ENCODE measurements at regions not wholly inside any gene's neighbourhood (a gene's known extent, or its start where the extent isn't known, plus 50 kb on each side); places are given as distances from the start of the nearest gene placed in this dataset.

GRCh38 chr7:52639126-52639525 is 396.3 kb upstream of the POM121L12 start:
- Histone ChIP-seq H3K9me3 (no peaks in the 10 kb centered on the region), H3K27me3 (no peaks in the 10 kb centered on the region), H3K4me3 (no peak overlapping the region), H3K4me1 (no peaks in the 10 kb centered on the region), H3K36me3 (no peaks in the 10 kb centered on the region), H3K27ac (no peak overlapping the region)
- ATAC-seq, result no peak
- intact Hi-C loops (cut with DNase I), result no loop called here
- no peak for TF ChIP-seq CTCF (IDR thresholded peaks at IDR 0.05)
- DNase-seq, result no peak

- Histone ChIP-seq H3K27ac (no peak overlapping the region), H3K9me3 (no peaks in the 10 kb centered on the region), H3K36me3 (no peaks in the 10 kb centered on the region), H3K27me3 (no peaks in the 10 kb centered on the region), H3K4me3 (no peak overlapping the region), H3K4me1 (no peaks in the 10 kb centered on the region)
- intact Hi-C loops (cut with DNase I), result no loop called here
- DNase-seq (no peak), ATAC-seq (no peak)
- TF ChIP-seq CTCF (IDR thresholded peaks at IDR 0.05), result no peak
These were observed 400.4 kb upstream of the POM121L12 start for GRCh38 chr7:52635021-52635420.

GRCh38 chr7:52620849-52621248 is 414.6 kb upstream of the POM121L12 start:
- no peaks in the 10 kb centered on the region for H3K4me1 ChIP-seq
- ATAC-seq (no peak), DNase-seq (no peak)
- H3K27me3 ChIP-seq, result no peaks in the 10 kb centered on the region
- no peaks in the 10 kb centered on the region for H3K36me3 ChIP-seq
- H3K4me3 ChIP-seq, result no peak overlapping the region
- no peak overlapping the region for H3K27ac ChIP-seq
- H3K9me3 ChIP-seq, result peaks cover 5% of the 10 kb centered on the region
- intact Hi-C loops (cut with DNase I), result no loop called here
- no peak for TF ChIP-seq CTCF (IDR thresholded peaks at IDR 0.05)

GRCh38 chr7:52616552-52616951 is 418.9 kb upstream of the POM121L12 start:
- no peak overlapping the region for H3K27ac ChIP-seq
- no peak overlapping the region for H3K4me3 ChIP-seq
- ATAC-seq (no peak), DNase-seq (no peak)
- no peaks in the 10 kb centered on the region for H3K9me3 ChIP-seq
- TF ChIP-seq CTCF (IDR thresholded peaks at IDR 0.05), result no peak
- no peaks in the 10 kb centered on the region for H3K36me3 ChIP-seq
- no peaks in the 10 kb centered on the region for H3K27me3 ChIP-seq
- H3K4me1 ChIP-seq, result no peaks in the 10 kb centered on the region
- intact Hi-C loops (cut with DNase I), result no loop called here

GRCh38 chr7:52615021-52615695 is 420.3 kb upstream of the POM121L12 start:
- H3K4me1 ChIP-seq, result no peaks in the 10 kb centered on the region
- H3K4me3 ChIP-seq, result no peak overlapping the region
- intact Hi-C loops (cut with DNase I), result no loop called here
- H3K27me3 ChIP-seq, result no peaks in the 10 kb centered on the region
- no peak for DNase-seq
- TF ChIP-seq CTCF (IDR thresholded peaks at IDR 0.05), result no peak
- no peak overlapping the region for H3K27ac ChIP-seq
- H3K9me3 ChIP-seq, result no peaks in the 10 kb centered on the region
- ATAC-seq, result no peak
- H3K36me3 ChIP-seq, result no peaks in the 10 kb centered on the region

- Histone ChIP-seq H3K27me3 (no peaks in the 10 kb centered on the region), H3K4me1 (no peaks in the 10 kb centered on the region), H3K4me3 (no peak overlapping the region), H3K9me3 (no peaks in the 10 kb centered on the region), H3K36me3 (no peaks in the 10 kb centered on the region), H3K27ac (no peak overlapping the region)
- intact Hi-C loops (cut with DNase I), result no loop called here
- DNase-seq (no peak), ATAC-seq (no peak)
- TF ChIP-seq CTCF (IDR thresholded peaks at IDR 0.05), result no peak
These were observed 425.9 kb upstream of the POM121L12 start for GRCh38 chr7:52609511-52609910.
